C4-2B (cell line): ENCODE measurements at regions not wholly inside any gene's neighbourhood (a gene's known extent, or its start where the extent isn't known, plus 50 kb on each side); places are given as distances from the start of the nearest gene placed in this dataset.

Experiments used
- H3K27ac ChIP-seq: fragments of 450-650 bp; 2 replicates; pipeline ENCODE4 v1.5.1; 2017
- CTCF ChIP-seq: fragments of 450-650 bp; conservative IDR thresholded peaks from 2 replicates; pipeline ENCODE4 v1.5.1; 2017; ENCODE audit warnings: mild to moderate bottlenecking
- ZFX ChIP-seq: fragments of 450-650 bp; IDR thresholded peaks from 2 replicates; pipeline ENCODE4 v1.6.1; 2017

- no peak for TF ChIP-seq ZFX
- TF ChIP-seq CTCF = no peak
- H3K27ac ChIP-seq = no peak overlapping the region
Observed at GRCh38 chr12:94769047-94769420, 118.7 kb upstream of the TMCC3 start.

- no peak overlapping the region for H3K27ac ChIP-seq
- TF ChIP-seq CTCF (no peak), ZFX (no peak)
Observed at GRCh38 chr12:94768398-94769046, 118.2 kb upstream of the TMCC3 start.

DNA sequence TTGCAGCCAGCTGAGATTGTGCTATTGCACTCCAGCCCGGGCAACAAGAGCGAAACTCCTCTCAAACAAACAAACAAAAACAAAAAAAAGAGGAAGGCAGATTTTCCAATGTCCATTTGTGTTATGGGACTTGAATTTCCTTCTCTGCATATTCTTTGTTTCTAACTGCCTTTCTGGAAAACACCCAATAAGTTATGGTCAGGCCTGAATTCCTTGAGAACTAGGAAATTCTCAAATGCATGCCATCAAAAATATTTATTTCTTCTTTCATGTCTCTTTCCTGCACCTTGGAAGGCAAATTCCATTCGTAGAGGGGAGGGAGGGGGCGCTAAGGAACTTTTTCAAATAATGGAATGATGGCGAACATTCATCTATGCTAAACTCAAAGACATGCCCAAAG, 117.6 kb upstream of the TMCC3 start:
- TF ChIP-seq CTCF (no peak), ZFX (no peak)
- H3K27ac ChIP-seq = no peak overlapping the region

- TF ChIP-seq CTCF (no peak), ZFX (no peak)
- H3K27ac ChIP-seq = no peak overlapping the region
Observed at GRCh38 chr12:94766397-94766796, 116.0 kb upstream of the TMCC3 start.

DNA sequence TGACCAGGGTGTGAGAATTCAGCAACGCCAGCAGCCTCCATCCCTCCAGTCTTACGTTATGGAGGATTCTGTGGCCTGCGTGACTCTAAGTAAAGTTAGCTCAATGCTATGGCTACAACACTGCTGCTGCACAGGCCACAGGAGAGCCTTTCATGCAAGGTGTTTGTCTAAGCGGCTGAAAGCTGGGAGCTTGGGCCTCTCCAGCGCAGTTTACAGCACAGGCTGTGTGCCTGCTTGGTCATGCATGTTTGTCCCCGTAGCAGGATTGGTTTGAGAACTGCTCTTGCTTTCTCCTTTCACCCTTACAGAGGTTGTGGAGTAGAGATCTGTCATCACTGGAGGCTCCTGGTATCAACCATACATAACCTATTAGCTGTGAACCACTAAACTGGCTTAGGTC, 113.1 kb upstream of the TMCC3 start:
- TF ChIP-seq ZFX (no peak), CTCF (no peak)
- no peak overlapping the region for H3K27ac ChIP-seq

DNA sequence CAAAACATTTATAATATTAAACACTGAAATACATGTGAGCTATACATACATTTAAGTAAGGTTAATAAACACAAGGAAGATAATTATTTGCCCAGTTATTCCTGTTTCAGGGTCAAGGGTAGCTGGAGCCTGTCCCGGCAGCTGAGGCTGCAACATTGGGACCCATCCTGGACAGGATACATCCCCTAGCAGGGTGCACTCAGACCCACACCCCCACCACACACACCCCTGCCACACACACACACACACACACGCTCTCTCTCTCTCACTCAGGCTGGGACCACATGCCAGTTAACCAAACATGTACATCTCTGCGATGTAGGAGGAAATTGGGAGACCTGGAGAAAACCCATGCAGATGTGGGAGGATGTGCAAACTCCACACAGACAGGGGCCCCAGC, 112.6 kb upstream of the TMCC3 start:
- H3K27ac ChIP-seq = no peak overlapping the region
- TF ChIP-seq CTCF = no peak
- TF ChIP-seq ZFX = no peak

DNA sequence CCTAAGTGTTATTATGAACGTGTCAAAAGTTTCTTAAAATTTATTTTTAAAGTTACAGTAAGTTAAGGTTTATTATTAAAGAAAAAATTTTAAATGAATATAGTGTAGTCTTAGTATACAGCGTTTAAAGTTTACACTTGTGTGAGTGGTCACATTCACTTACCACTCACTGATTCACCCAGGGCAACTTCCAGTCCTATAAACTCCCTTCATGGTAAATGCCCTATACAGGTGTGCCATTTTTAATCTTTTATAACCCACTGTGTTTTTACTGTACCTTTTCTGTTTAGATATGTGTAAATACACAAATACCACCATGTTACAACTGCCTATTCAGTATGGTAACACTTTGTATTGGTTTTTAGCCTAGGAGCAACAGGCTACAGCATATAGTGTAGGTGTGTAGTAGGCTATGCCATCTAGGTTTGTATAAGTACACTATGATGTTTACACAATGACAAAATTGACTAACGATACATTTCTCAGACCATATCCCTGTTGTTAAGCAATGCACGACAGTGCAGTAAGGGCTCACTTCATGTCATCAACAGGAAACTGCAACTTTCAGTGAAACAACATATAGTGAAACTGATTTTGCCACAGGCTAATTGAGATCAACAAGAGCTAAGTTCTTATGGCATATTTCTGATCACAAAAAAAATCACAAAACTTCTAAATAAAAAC, 112.0 kb upstream of the TMCC3 start:
- TF ChIP-seq CTCF (no peak), ZFX (no peak)
- H3K27ac ChIP-seq = no peak overlapping the region
